ENCODE measurements at regions not wholly inside any gene's neighbourhood (a gene's known extent, or its start where the extent isn't known, plus 50 kb on each side); places are given as distances from the start of the nearest gene placed in this dataset.

DNA sequence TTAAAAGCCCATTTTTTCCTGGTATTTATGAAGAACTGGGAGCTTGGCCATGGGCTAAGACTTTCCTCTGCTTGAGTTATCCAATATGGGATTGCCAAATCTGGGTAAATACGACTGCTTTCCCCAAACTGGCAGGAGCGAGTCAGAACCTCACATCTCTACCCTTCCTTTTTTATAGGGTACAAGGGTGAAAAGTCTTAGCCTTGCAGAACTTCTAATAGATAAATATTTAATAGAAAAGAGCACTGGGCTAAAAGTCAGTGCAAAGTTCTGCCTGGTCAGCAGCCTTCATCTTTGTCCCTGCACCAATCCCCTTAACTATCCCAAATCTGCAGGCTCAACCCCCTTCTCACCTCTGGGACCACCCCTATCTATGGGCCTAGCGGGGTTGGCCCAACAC, 61.6 kb upstream of the ACSL1 start:
- no peak for ATAC-seq
- TF ChIP-seq, protein P1, sequence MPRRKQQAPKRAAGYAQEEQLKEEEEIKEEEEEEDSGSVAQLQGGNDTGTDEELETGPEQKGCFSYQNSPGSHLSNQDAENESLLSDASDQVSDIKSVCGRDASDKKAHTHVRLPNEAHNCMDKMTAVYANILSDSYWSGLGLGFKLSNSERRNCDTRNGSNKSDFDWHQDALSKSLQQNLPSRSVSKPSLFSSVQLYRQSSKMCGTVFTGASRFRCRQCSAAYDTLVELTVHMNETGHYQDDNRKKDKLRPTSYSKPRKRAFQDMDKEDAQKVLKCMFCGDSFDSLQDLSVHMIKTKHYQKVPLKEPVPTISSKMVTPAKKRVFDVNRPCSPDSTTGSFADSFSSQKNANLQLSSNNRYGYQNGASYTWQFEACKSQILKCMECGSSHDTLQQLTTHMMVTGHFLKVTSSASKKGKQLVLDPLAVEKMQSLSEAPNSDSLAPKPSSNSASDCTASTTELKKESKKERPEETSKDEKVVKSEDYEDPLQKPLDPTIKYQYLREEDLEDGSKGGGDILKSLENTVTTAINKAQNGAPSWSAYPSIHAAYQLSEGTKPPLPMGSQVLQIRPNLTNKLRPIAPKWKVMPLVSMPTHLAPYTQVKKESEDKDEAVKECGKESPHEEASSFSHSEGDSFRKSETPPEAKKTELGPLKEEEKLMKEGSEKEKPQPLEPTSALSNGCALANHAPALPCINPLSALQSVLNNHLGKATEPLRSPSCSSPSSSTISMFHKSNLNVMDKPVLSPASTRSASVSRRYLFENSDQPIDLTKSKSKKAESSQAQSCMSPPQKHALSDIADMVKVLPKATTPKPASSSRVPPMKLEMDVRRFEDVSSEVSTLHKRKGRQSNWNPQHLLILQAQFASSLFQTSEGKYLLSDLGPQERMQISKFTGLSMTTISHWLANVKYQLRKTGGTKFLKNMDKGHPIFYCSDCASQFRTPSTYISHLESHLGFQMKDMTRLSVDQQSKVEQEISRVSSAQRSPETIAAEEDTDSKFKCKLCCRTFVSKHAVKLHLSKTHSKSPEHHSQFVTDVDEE (CRISPR knock-in tag; IDR thresholded peaks at IDR 0.05) = no peak
- no peak for TF ChIP-seq TOX (CRISPR knock-in tag; IDR thresholded peaks at IDR 0.05; ENCODE audit: borderline replicate concordance)
- TF ChIP-seq GLIS3 (CRISPR knock-in tag; IDR thresholded peaks at IDR 0.05) = no peak
- TF ChIP-seq ARNTL (CRISPR knock-in tag; IDR thresholded peaks at IDR 0.05; ENCODE audit: borderline replicate concordance, low read depth) = no peak
- TF ChIP-seq, protein P2, sequence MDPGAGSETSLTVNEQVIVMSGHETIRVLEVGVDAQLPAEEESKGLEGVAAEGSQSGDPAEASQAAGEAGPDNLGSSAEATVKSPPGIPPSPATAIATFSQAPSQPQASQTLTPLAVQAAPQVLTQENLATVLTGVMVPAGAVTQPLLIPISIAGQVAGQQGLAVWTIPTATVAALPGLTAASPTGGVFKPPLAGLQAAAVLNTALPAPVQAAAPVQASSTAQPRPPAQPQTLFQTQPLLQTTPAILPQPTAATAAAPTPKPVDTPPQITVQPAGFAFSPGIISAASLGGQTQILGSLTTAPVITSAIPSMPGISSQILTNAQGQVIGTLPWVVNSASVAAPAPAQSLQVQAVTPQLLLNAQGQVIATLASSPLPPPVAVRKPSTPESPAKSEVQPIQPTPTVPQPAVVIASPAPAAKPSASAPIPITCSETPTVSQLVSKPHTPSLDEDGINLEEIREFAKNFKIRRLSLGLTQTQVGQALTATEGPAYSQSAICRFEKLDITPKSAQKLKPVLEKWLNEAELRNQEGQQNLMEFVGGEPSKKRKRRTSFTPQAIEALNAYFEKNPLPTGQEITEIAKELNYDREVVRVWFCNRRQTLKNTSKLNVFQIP (CRISPR knock-in tag; IDR thresholded peaks at IDR 0.05; ENCODE audit: borderline replicate concordance, low read depth) = no peak
- no peak for TF ChIP-seq TCF4 (CRISPR knock-in tag; IDR thresholded peaks at IDR 0.05; ENCODE audit: borderline replicate concordance)
- TF ChIP-seq ESRRG (CRISPR knock-in tag; IDR thresholded peaks at IDR 0.05) = no peak
- no peak for TF ChIP-seq ZFP3 (CRISPR knock-in tag; IDR thresholded peaks at IDR 0.05)

DNA sequence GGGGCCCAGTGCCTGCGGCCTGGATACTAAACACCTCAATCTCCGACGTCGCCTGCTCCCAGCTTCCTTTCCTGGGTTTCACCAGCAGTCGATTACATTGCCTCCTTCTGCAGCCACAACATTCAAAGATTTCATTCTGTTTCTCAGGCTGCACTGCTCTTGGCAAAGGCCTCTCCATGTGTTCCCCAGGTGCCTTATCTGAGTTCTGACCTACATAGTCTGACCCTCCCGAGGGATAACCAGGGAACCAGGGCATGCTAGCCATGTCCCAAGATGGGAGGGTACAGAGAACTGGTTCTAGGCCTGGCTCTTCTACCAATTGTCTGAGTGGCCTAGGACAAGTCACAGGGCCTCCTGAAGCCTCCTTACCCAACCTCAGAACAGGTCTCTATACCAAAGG, 62.2 kb upstream of the ACSL1 start:
- ATAC-seq = no peak
- TF ChIP-seq PPARA (CRISPR knock-in tag; IDR thresholded peaks at IDR 0.05; ENCODE audit: borderline replicate concordance) = no peak
- no peak for TF ChIP-seq ZNF70 (CRISPR knock-in tag; IDR thresholded peaks at IDR 0.05)
- TF ChIP-seq, protein P3, sequence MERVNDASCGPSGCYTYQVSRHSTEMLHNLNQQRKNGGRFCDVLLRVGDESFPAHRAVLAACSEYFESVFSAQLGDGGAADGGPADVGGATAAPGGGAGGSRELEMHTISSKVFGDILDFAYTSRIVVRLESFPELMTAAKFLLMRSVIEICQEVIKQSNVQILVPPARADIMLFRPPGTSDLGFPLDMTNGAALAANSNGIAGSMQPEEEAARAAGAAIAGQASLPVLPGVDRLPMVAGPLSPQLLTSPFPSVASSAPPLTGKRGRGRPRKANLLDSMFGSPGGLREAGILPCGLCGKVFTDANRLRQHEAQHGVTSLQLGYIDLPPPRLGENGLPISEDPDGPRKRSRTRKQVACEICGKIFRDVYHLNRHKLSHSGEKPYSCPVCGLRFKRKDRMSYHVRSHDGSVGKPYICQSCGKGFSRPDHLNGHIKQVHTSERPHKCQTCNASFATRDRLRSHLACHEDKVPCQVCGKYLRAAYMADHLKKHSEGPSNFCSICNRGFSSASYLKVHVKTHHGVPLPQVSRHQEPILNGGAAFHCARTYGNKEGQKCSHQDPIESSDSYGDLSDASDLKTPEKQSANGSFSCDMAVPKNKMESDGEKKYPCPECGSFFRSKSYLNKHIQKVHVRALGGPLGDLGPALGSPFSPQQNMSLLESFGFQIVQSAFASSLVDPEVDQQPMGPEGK (CRISPR knock-in tag; IDR thresholded peaks at IDR 0.05; ENCODE audit: borderline replicate concordance) = no peak
- TF ChIP-seq ISL1 (CRISPR knock-in tag; IDR thresholded peaks at IDR 0.05) = no peak
- TF ChIP-seq ZNF565 (CRISPR knock-in tag; conservative IDR thresholded peaks at IDR 0.05; ENCODE audit: low read depth) = no peak
- TF ChIP-seq, protein P2 (CRISPR knock-in tag; IDR thresholded peaks at IDR 0.05; ENCODE audit: borderline replicate concordance, low read depth) = no peak
- TF ChIP-seq TOX (CRISPR knock-in tag; IDR thresholded peaks at IDR 0.05; ENCODE audit: borderline replicate concordance) = no peak
- no peak for TF ChIP-seq SNAI2 (CRISPR knock-in tag; IDR thresholded peaks at IDR 0.05)
- TF ChIP-seq, protein P1 (CRISPR knock-in tag; IDR thresholded peaks at IDR 0.05) = no peak
- TF ChIP-seq GLIS3 (CRISPR knock-in tag; IDR thresholded peaks at IDR 0.05) = no peak

DNA sequence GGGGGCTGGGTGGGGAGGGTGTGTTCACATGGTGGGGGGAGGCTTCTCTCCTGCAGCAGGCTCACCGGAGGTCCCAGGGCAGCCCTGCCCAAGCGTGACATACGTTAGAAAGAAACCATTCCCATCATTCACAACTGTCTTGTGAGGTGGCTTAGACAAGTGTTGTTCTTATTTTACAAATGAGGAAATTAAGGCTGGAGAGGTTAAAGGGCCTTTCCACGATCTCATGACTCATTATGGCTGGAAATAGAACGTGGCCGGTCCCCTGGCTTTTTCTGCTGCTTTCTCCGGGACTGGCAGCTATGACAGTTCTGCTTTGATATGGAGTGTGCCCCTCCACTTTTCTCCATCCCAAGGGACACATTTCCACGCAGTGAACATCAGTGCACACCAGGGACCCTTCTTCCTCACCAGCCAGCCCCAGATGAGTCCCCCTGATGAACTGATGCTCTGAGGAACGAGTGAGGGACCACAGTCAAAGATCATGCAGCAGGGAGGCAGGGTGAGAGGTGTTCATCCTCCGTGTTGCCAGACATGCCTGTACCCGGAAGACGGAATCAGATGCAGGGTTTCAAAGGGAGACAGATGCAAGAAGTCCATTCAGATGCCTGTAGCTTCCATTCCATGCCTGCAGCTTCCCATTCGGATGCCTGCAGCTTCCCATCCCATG, 64.0 kb upstream of the ACSL1 start:
- ATAC-seq = no peak
- TF ChIP-seq ZNF70 (CRISPR knock-in tag; IDR thresholded peaks at IDR 0.05) (no peak), TCF4 (CRISPR knock-in tag; IDR thresholded peaks at IDR 0.05; ENCODE audit: borderline replicate concordance) (no peak), PPARA (CRISPR knock-in tag; IDR thresholded peaks at IDR 0.05; ENCODE audit: borderline replicate concordance) (no peak), ARNTL (CRISPR knock-in tag; IDR thresholded peaks at IDR 0.05; ENCODE audit: borderline replicate concordance, low read depth) (no peak), SNAI2 (CRISPR knock-in tag; IDR thresholded peaks at IDR 0.05) (no peak), ZFP3 (CRISPR knock-in tag; IDR thresholded peaks at IDR 0.05) (no peak), ISL1 (CRISPR knock-in tag; IDR thresholded peaks at IDR 0.05) (no peak), CSDC2 (CRISPR knock-in tag; IDR thresholded peaks at IDR 0.05) (no peak), GLIS3 (CRISPR knock-in tag; IDR thresholded peaks at IDR 0.05) (no peak), TOX (CRISPR knock-in tag; IDR thresholded peaks at IDR 0.05; ENCODE audit: borderline replicate concordance) (no peak), ESRRG (CRISPR knock-in tag; IDR thresholded peaks at IDR 0.05) (no peak)
- TF ChIP-seq, protein P2 (CRISPR knock-in tag; IDR thresholded peaks at IDR 0.05; ENCODE audit: borderline replicate concordance, low read depth) = no peak
- TF ChIP-seq, protein P1 (CRISPR knock-in tag; IDR thresholded peaks at IDR 0.05) = no peak
- TF ChIP-seq, protein P4, sequence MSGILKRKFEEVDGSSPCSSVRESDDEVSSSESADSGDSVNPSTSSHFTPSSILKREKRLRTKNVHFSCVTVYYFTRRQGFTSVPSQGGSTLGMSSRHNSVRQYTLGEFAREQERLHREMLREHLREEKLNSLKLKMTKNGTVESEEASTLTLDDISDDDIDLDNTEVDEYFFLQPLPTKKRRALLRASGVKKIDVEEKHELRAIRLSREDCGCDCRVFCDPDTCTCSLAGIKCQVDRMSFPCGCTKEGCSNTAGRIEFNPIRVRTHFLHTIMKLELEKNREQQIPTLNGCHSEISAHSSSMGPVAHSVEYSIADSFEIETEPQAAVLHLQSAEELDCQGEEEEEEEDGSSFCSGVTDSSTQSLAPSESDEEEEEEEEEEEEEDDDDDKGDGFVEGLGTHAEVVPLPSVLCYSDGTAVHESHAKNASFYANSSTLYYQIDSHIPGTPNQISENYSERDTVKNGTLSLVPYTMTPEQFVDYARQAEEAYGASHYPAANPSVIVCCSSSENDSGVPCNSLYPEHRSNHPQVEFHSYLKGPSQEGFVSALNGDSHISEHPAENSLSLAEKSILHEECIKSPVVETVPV (CRISPR knock-in tag; IDR thresholded peaks at IDR 0.05) = no peak

Data from SK-N-SH treated with all-trans-retinoic acid at 6 μM for 48 hours (cell line).